MM.1S (cell line): ENCODE measurements at regions not wholly inside any gene's neighbourhood (a gene's known extent, or its start where the extent isn't known, plus 50 kb on each side); places are given as distances from the start of the nearest gene placed in this dataset.

Experiments
- CTCF ChIP-seq: fragments of 300-600 bp; sonication (generic); IDR thresholded peaks from 2 replicates; pipeline ENCODE4 v1.5.1; 2016; ENCODE audit warnings: antibody characterized with exemption, low read length, mixed read lengths
- EZH2 ChIP-seq: fragments of 300-600 bp; sonication (generic); optimal IDR thresholded peaks from 2 replicates; pipeline ENCODE3; 2017; ENCODE audit warnings: low read depth, mild to moderate bottlenecking, antibody characterized with exemption, low read length, mixed read lengths
- EZH2phosphoT487 ChIP-seq: fragments of 300-600 bp; sonication (generic); IDR thresholded peaks from 2 replicates; pipeline ENCODE4 v1.6.1; 2018; ENCODE audit warnings: antibody characterized with exemption, low read length

GRCh38 chr7:155920068-155920461, 107.8 kb upstream of the SHH start:
- TF ChIP-seq EZH2phosphoT487 = no peak
- no peak for TF ChIP-seq CTCF
- no peak for TF ChIP-seq EZH2
